Testis (tissue), 2 donors: ENCODE measurements at regions not wholly inside any gene's neighbourhood (a gene's known extent, or its start where the extent isn't known, plus 50 kb on each side); places are given as distances from the start of the nearest gene placed in this dataset.
A peak's percentile ranks its signal among the peaks of the same experiment; 100 is the strongest.
"Not testable (repeated sequence)": the region's sequence is repeated elsewhere in the genome, so short reads cannot be mapped to it uniquely, and the experiment has no call there.

Experiments
- DNase-seq: peaks from one replicate; pipeline ENCODE4 v3.0.0-alpha.2; 2019
- H3K27ac ChIP-seq, 2 donors: fragments of 200-600 bp; sonication (generic); one replicate each; pipeline ENCODE4 v1.5.1; 2019
- H3K27me3 ChIP-seq: fragments of 200-600 bp; sonication (generic); one replicate; pipeline ENCODE4 v1.5.1; 2019
- H3K36me3 ChIP-seq: fragments of 200-600 bp; sonication (generic); one replicate; pipeline ENCODE4 v1.5.1; 2017; ENCODE audit warnings: low read depth; ENCODE audit errors: missing control alignments
- H3K4me1 ChIP-seq: fragments of 200-600 bp; sonication (generic); one replicate; pipeline ENCODE4 v1.5.1; 2019
- H3K4me3 ChIP-seq, 2 donors: fragments of 200-600 bp; sonication (generic); one replicate each; pipeline ENCODE4 v1.5.1; 2017 to 2019
- H3K9me3 ChIP-seq: fragments of 200-600 bp; sonication (generic); one replicate; pipeline ENCODE4 v1.5.1; 2017
- CTCF ChIP-seq, 3 experiments: fragments of 450-650 bp in 2 of 3; fragments of 200-600 bp in 1 of 3; sonication (generic) in 1 of 3; IDR thresholded peaks; one replicate each; pipeline ENCODE4 v1.5.1; 2016 to 2019; ENCODE audit warnings: antibody characterized with exemption in 3 of 3, mild to moderate bottlenecking in 2 of 3, moderate library complexity in 1 of 3
- POLR2A ChIP-seq: fragments of 450-650 bp; IDR thresholded peaks from one replicate; pipeline ENCODE4 v1.6.1; 2017; ENCODE audit warnings: antibody characterized with exemption, mild to moderate bottlenecking, moderate library complexity
- WGBS, 2 donors: methylation state at CpG; one replicate each; pipeline ENCODE4 v1.1.5; 2018; 5-methylcytosine and 5-hydroxymethylcytosine counted together
- intact Hi-C: fragments of 100-400 bp; cut with DNase I; formaldehyde crosslinking; loops from one replicate; pipeline ENCODE4 v1.15.1; 2023; ENCODE audit warnings: low total_unique reads

GRCh38 chr7:13265271-13265670, 577.8 kb downstream of the ARL4A start:
- H3K27me3 ChIP-seq: no peaks in the 10 kb centered on the region
- H3K27ac ChIP-seq: no peak overlapping the region
- no peaks in the 10 kb centered on the region for H3K36me3 ChIP-seq
- H3K9me3 ChIP-seq: no peaks in the 10 kb centered on the region
- DNase-seq: no peak
- WGBS, 2 donors: 88 to 89% methylated on average over 2 of the region's 2 CpGs
- no peak overlapping the region for H3K4me3 ChIP-seq
- intact Hi-C loops: no loop called here
- no peaks in the 10 kb centered on the region for H3K4me1 ChIP-seq
- no peak for TF ChIP-seq CTCF (IDR thresholded peaks at IDR 0.05)
- TF ChIP-seq POLR2A: no peak

GRCh38 chr7:13274205-13274604, 586.8 kb downstream of the ARL4A start:
- H3K27me3 ChIP-seq, H3K4me1 ChIP-seq, H3K4me3 ChIP-seq, intact Hi-C loops, H3K36me3 ChIP-seq, H3K9me3 ChIP-seq, H3K27ac ChIP-seq, DNase-seq: not testable (repeated sequence)
- WGBS, 2 donors: 73 to 95% methylated on average over 5 to 9 of the region's 9 CpGs

GRCh38 chr7:13276977-13277376, 589.5 kb downstream of the ARL4A start:
- TF ChIP-seq CTCF (IDR thresholded peaks at IDR 0.05): peak in 1 of 3 experiments; percentile 39
- no peak for TF ChIP-seq POLR2A
- no peaks in the 10 kb centered on the region for H3K36me3 ChIP-seq
- H3K4me3 ChIP-seq: no peak overlapping the region
- intact Hi-C loops: no loop called here
- no peak overlapping the region for H3K27ac ChIP-seq
- no peaks in the 10 kb centered on the region for H3K4me1 ChIP-seq
- H3K9me3 ChIP-seq: no peaks in the 10 kb centered on the region
- no peaks in the 10 kb centered on the region for H3K27me3 ChIP-seq
- DNase-seq: no peak

- H3K9me3 ChIP-seq: no peaks in the 10 kb centered on the region
- H3K4me1 ChIP-seq: no peaks in the 10 kb centered on the region
- no peaks in the 10 kb centered on the region for H3K36me3 ChIP-seq
- H3K27ac ChIP-seq: no peak overlapping the region
- no peak overlapping the region for H3K4me3 ChIP-seq
- no peaks in the 10 kb centered on the region for H3K27me3 ChIP-seq
- WGBS, 2 donors: 44 to 66% methylated on average over 3 of the region's 3 CpGs
- intact Hi-C loops: no loop called here
- TF ChIP-seq CTCF (IDR thresholded peaks at IDR 0.05): no peak
- TF ChIP-seq POLR2A: no peak
- DNase-seq: no peak
These were observed 590.6 kb downstream of the ARL4A start for GRCh38 chr7:13278020-13278419.

- H3K27me3 ChIP-seq: no peaks in the 10 kb centered on the region
- H3K27ac ChIP-seq: no peak overlapping the region
- no peak overlapping the region for H3K4me3 ChIP-seq
- no peak for DNase-seq
- 45 to 48% methylated on average over 3 of the region's 3 CpGs for WGBS, 2 donors
- intact Hi-C loops: loop anchor here (10.0 kb wide), 1 partner anchor 1405 kb away; no protein-coding TSS in a partner anchor
- no peaks in the 10 kb centered on the region for H3K4me1 ChIP-seq
- H3K9me3 ChIP-seq: no peaks in the 10 kb centered on the region
- no peaks in the 10 kb centered on the region for H3K36me3 ChIP-seq
- TF ChIP-seq CTCF (IDR thresholded peaks at IDR 0.05) (peak in 2 of 3 experiments; percentile 14 to 53), POLR2A (no peak)
These were observed 592.5 kb downstream of the ARL4A start for GRCh38 chr7:13279854-13280435.
